Keratinocyte (primary cell): ENCODE measurements at regions not wholly inside any gene's neighbourhood (a gene's known extent, or its start where the extent isn't known, plus 50 kb on each side); places are given as distances from the start of the nearest gene placed in this dataset.

Experiments
- DNase-seq: peaks from one replicate; pipeline ENCODE4 v3.0.0-alpha.2; 2011; ENCODE audit warnings: low read depth, missing footprints, low spot score
- FAIRE-seq: peaks from 2 replicates; lab custom pipeline; 2011; peaks lifted over from hg19 to GRCh38; lab: Jason Lieb, UNC
- H2AFZ ChIP-seq: 2 replicates; pipeline ENCODE4 v1.6.0; 2012; ENCODE audit warnings: low read length, control low read depth, inconsistent platforms; ENCODE audit not compliant: control insufficient read depth
- H3K27ac ChIP-seq: 2 replicates; pipeline ENCODE4 v1.5.1; 2011; ENCODE audit warnings: low read length; ENCODE audit not compliant: control insufficient read depth, insufficient read depth
- H3K27me3 ChIP-seq: 3 replicates; pipeline ENCODE4 v1.6.0; 2011; ENCODE audit warnings: low read length; ENCODE audit not compliant: control insufficient read depth, insufficient read depth; ENCODE audit errors: extremely low read depth
- H3K36me3 ChIP-seq, 2 experiments: 2 replicates in 1 of 2; 3 replicates in 1 of 2; pipeline ENCODE4 v1.5.1; 2011; ENCODE audit warnings: low read length in 2 of 2, mild to moderate bottlenecking in 1 of 2; ENCODE audit not compliant: control insufficient read depth in 2 of 2, insufficient read depth in 2 of 2; ENCODE audit errors: extremely low read depth in 1 of 2
- H3K4me1 ChIP-seq: 3 replicates; pipeline ENCODE4 v1.5.1; 2011; ENCODE audit warnings: low read length; ENCODE audit not compliant: control insufficient read depth, insufficient read depth; ENCODE audit errors: extremely low read depth
- H3K4me2 ChIP-seq: 3 replicates; pipeline ENCODE4 v1.6.0; 2011; ENCODE audit warnings: low read depth, low read length; ENCODE audit not compliant: control insufficient read depth, insufficient read depth; ENCODE audit errors: extremely low read depth
- H3K4me3 ChIP-seq, 3 experiments: fragments of 200-600 bp in 1 of 3; sonication (generic) in 1 of 3; 2 replicates in 2 of 3; 3 replicates in 1 of 3; pipeline ENCODE4 v1.5.1; 2011 to 2016; ENCODE audit warnings: low read length in 3 of 3, mild to moderate bottlenecking in 3 of 3, control low read depth in 2 of 3, inconsistent platforms in 1 of 3, low read depth in 1 of 3, mixed read lengths in 1 of 3, mixed run types in 1 of 3, moderate library complexity in 1 of 3; ENCODE audit not compliant: control insufficient read depth in 2 of 3, insufficient read depth in 2 of 3; ENCODE audit errors: extremely low read depth in 1 of 3
- H3K79me2 ChIP-seq: 2 replicates; pipeline ENCODE4 v1.6.0; 2012; ENCODE audit warnings: low read length; ENCODE audit not compliant: control insufficient read depth, insufficient read depth
- H3K9ac ChIP-seq: 3 replicates; pipeline ENCODE4 v1.6.0; 2011; ENCODE audit warnings: low read length; ENCODE audit not compliant: control insufficient read depth, insufficient read depth; ENCODE audit errors: extremely low read depth
- H3K9me1 ChIP-seq: 3 replicates; pipeline ENCODE4 v1.6.0; 2011; ENCODE audit warnings: low read length; ENCODE audit not compliant: control insufficient read depth, insufficient read depth; ENCODE audit errors: extremely low read depth
- H3K9me3 ChIP-seq: 2 replicates; pipeline ENCODE4 v1.5.1; 2012; ENCODE audit warnings: low read depth, low read length; ENCODE audit not compliant: control insufficient read depth
- H4K20me1 ChIP-seq: 3 replicates; pipeline ENCODE4 v1.6.0; 2011; ENCODE audit warnings: low read length; ENCODE audit not compliant: control insufficient read depth, insufficient read depth; ENCODE audit errors: extremely low read depth
- CTCF ChIP-seq, 3 experiments: IDR thresholded peaks in 1 of 3; conservative IDR thresholded peaks in 1 of 3; optimal IDR thresholded peaks in 1 of 3; 2 replicates in 2 of 3; 3 replicates in 1 of 3; pipeline versions ENCODE3 to v1.5.1; 2011; ENCODE audit warnings: low read length in 3 of 3, mild to moderate bottlenecking in 3 of 3, moderate library complexity in 2 of 3, control low read depth in 1 of 3, inconsistent platforms in 1 of 3; ENCODE audit not compliant: insufficient read depth in 2 of 3; ENCODE audit errors: extremely low read depth in 1 of 3
- EZH2 ChIP-seq: IDR thresholded peaks from one replicate; pipeline ENCODE4 v1.6.1; 2012; ENCODE audit warnings: inconsistent platforms, mild to moderate bottlenecking, low read length, moderate library complexity
- dilution Hi-C: fragments of 300-500 bp; cut with MboI; formaldehyde crosslinking; loops from one replicate; pipeline ENCODE4 v1.7.0; 2020; ENCODE audit warnings: low sequenced_read_pairs; ENCODE audit not compliant: extremely low pct_ligation_motif_present

GRCh38 chr22:47371263-47372090 lies 609.0 kb downstream of the TBC1D22A start:
- FAIRE-seq (no peak), DNase-seq (no peak)
- no peak overlapping the region for H3K4me2 ChIP-seq
- H4K20me1 ChIP-seq, result no peaks in the 10 kb centered on the region
- no peak overlapping the region for H2AFZ ChIP-seq
- dilution Hi-C loops, result no loop called here
- no peaks in the 10 kb centered on the region for H3K9me1 ChIP-seq
- H3K27me3 ChIP-seq, result no peaks in the 10 kb centered on the region
- no peak overlapping the region for H3K27ac ChIP-seq
- no peak overlapping the region for H3K9ac ChIP-seq
- TF ChIP-seq EZH2 (no peak), CTCF (optimal IDR thresholded peaks at IDR 0.05 in 1 of 3, IDR thresholded peaks at IDR 0.05 in 1 of 3, conservative IDR thresholded peaks at IDR 0.05 in 1 of 3; ENCODE audit: extremely low read depth in 1 of 3, insufficient read depth in 2 of 3, low read length in 3 of 3) (no peak)
- no peaks in the 10 kb centered on the region for H3K4me1 ChIP-seq
- no peaks in the 10 kb centered on the region for H3K36me3 ChIP-seq
- H3K9me3 ChIP-seq, result peaks cover 6% of the 10 kb centered on the region
- no peaks in the 10 kb centered on the region for H3K79me2 ChIP-seq
- no peak overlapping the region for H3K4me3 ChIP-seq

- dilution Hi-C loops, result no loop called here
- no peak overlapping the region for H3K27ac ChIP-seq
These were observed 608.2 kb downstream of the TBC1D22A start for GRCh38 chr22:47370448-47371262.

More at GRCh38 chr22:47370448-47371262, 608.2 kb downstream of the TBC1D22A start:
- Histone ChIP-seq H3K4me3 (no peak overlapping the region), H3K9ac (no peak overlapping the region), H2AFZ (no peak overlapping the region), H3K4me1 (no peaks in the 10 kb centered on the region), H3K4me2 (no peak overlapping the region), H3K36me3 (no peaks in the 10 kb centered on the region), H3K9me1 (no peaks in the 10 kb centered on the region), H4K20me1 (no peaks in the 10 kb centered on the region), H3K9me3 (peaks cover 6% of the 10 kb centered on the region), H3K79me2 (no peaks in the 10 kb centered on the region), H3K27me3 (no peaks in the 10 kb centered on the region)
- no peak for TF ChIP-seq EZH2
- TF ChIP-seq CTCF (optimal IDR thresholded peaks at IDR 0.05 in 1 of 3, IDR thresholded peaks at IDR 0.05 in 1 of 3, conservative IDR thresholded peaks at IDR 0.05 in 1 of 3; ENCODE audit: extremely low read depth in 1 of 3, insufficient read depth in 2 of 3, low read length in 3 of 3), result no peak
- FAIRE-seq, result no peak
- DNase-seq, result no peak
